Endothelial cell of umbilical vein (primary cell): ENCODE measurements at regions not wholly inside any gene's neighbourhood (a gene's known extent, or its start where the extent isn't known, plus 50 kb on each side); places are given as distances from the start of the nearest gene placed in this dataset.

Experiments used
- BruUV-seq: library from RNA; stranded (reverse); fragments of 400-500 nt; replicated peaks from 2 replicates; lab custom pipeline; 2021; lab: Mats Ljungman, UMichigan
- CTCF ChIA-PET: fragments of 300-600, 350-600 bp; sonication (Branson Sonifier 250); formaldehyde crosslinking; loops from one replicate; lab custom pipeline; 2021; ENCODE audit warnings: antibody characterized with exemption, inconsistent platforms; lab: Charles Lee
- POLR2A ChIA-PET: fragments of 300-600, 350-600 bp; sonication (Branson Sonifier 250); formaldehyde crosslinking; loops from one replicate; lab custom pipeline; 2021; ENCODE audit warnings: antibody characterized with exemption, inconsistent platforms; lab: Charles Lee
- DNase-seq: peaks from one replicate; pipeline ENCODE4 v3.0.0-alpha.2; 2011; ENCODE audit warnings: low read depth, low spot score
- FAIRE-seq: peaks from 2 replicates; lab custom pipeline; 2011; peaks lifted over from hg19 to GRCh38; lab: Jason Lieb, UNC
- H2AFZ ChIP-seq: 2 replicates; pipeline ENCODE4 v1.6.0; 2012; ENCODE audit warnings: low read depth, low read length, control low read depth, inconsistent platforms
- H3K27ac ChIP-seq: 2 replicates; pipeline ENCODE4 v1.5.1; 2011; ENCODE audit warnings: low read depth, mild to moderate bottlenecking, control low read depth, low read length, moderate library complexity; ENCODE audit not compliant: insufficient read depth
- H3K27me3 ChIP-seq, 2 experiments: 2 replicates each; pipeline versions ENCODE4 v1.6.0 to v1.6.1; 2011; ENCODE audit warnings: low read length in 2 of 2, mixed read lengths in 1 of 2; ENCODE audit not compliant: control insufficient read depth in 2 of 2, insufficient read depth in 2 of 2
- H3K36me3 ChIP-seq, 2 experiments: 2 replicates in 1 of 2; 3 replicates in 1 of 2; pipeline ENCODE4 v1.5.1; 2011; ENCODE audit warnings: low read length in 2 of 2, mild to moderate bottlenecking in 1 of 2, moderate library complexity in 1 of 2; ENCODE audit not compliant: control insufficient read depth in 2 of 2, insufficient read depth in 2 of 2; ENCODE audit errors: extremely low read depth in 1 of 2
- H3K4me1 ChIP-seq: 3 replicates; pipeline ENCODE4 v1.5.1; 2011; ENCODE audit warnings: mild to moderate bottlenecking, low read length; ENCODE audit not compliant: control insufficient read depth, insufficient read depth; ENCODE audit errors: extremely low read depth
- H3K4me2 ChIP-seq: 2 replicates; pipeline ENCODE4 v1.6.1; 2011; ENCODE audit warnings: low read length, control low read depth, mixed read lengths; ENCODE audit not compliant: insufficient read depth
- H3K4me3 ChIP-seq, 3 experiments: fragments of 200-600 bp in 1 of 3; sonication (generic), shearing (Covaris generic) in 1 of 3; replicated peaks in 1 of 3; 2 replicates each; pipeline ENCODE4 v1.5.1; 2011 to 2016; ENCODE audit warnings: control low read depth in 3 of 3, low read length in 3 of 3, mild to moderate bottlenecking in 2 of 3, inconsistent platforms in 1 of 3, low read depth in 1 of 3, moderate library complexity in 1 of 3; ENCODE audit not compliant: insufficient read depth in 1 of 3
- H3K79me2 ChIP-seq: 2 replicates; pipeline ENCODE4 v1.6.0; 2012; ENCODE audit warnings: low read length, inconsistent platforms; ENCODE audit not compliant: control insufficient read depth, insufficient read depth
- H3K9ac ChIP-seq: replicated peaks from 2 replicates; pipeline ENCODE3; 2011; ENCODE audit warnings: low read length, control low read depth; ENCODE audit not compliant: insufficient read depth; ENCODE audit errors: extremely low read depth
- H3K9me1 ChIP-seq: replicated peaks from 3 replicates; pipeline ENCODE4 v1.6.0; 2011; ENCODE audit warnings: mild to moderate bottlenecking, low read length; ENCODE audit not compliant: control insufficient read depth, insufficient read depth; ENCODE audit errors: extremely low read depth
- H3K9me3 ChIP-seq: replicated peaks from 2 replicates; pipeline ENCODE4 v1.5.1; 2012; ENCODE audit warnings: low read length, inconsistent platforms; ENCODE audit not compliant: control insufficient read depth, insufficient read depth
- H4K20me1 ChIP-seq: replicated peaks from 2 replicates; pipeline ENCODE3; 2011; ENCODE audit warnings: mild to moderate bottlenecking, low read length; ENCODE audit not compliant: control insufficient read depth, insufficient read depth; ENCODE audit errors: extremely low read depth
- CTCF ChIP-seq, 2 donors: IDR thresholded peaks; 1 replicate in 1 of 2; 2 replicates in 1 of 2; pipeline ENCODE4 v1.5.1; 2011; ENCODE audit warnings: low read length in 2 of 2, mild to moderate bottlenecking in 2 of 2, moderate library complexity in 2 of 2, control low read depth in 1 of 2, inconsistent platforms in 1 of 2, low read depth in 1 of 2; ENCODE audit not compliant: insufficient read depth in 1 of 2; ENCODE audit errors: extremely low read depth in 1 of 2
- EZH2 ChIP-seq: IDR thresholded peaks from 2 replicates; pipeline ENCODE4 v1.6.1; 2012; ENCODE audit warnings: borderline replicate concordance, low read depth, mild to moderate bottlenecking, moderate library complexity, low read length, inconsistent platforms; ENCODE audit not compliant: severe bottlenecking
- FOS ChIP-seq: IDR thresholded peaks from 2 replicates; pipeline ENCODE4 v1.6.1; 2011; ENCODE audit warnings: mild to moderate bottlenecking, low read length, moderate library complexity, borderline replicate concordance; ENCODE audit not compliant: insufficient read depth
- GATA2 ChIP-seq: IDR thresholded peaks from 2 replicates; pipeline ENCODE4 v1.7.0; 2011; ENCODE audit warnings: low read depth, mild to moderate bottlenecking, moderate library complexity, mixed read lengths, low read length; ENCODE audit not compliant: insufficient read length, insufficient read depth
- JUN ChIP-seq: IDR thresholded peaks from 2 replicates; pipeline ENCODE4 v1.6.1; 2011; ENCODE audit warnings: borderline replicate concordance, low read depth; ENCODE audit not compliant: insufficient read length, insufficient read depth
- MAX ChIP-seq: IDR thresholded peaks from 2 replicates; pipeline ENCODE4 v1.6.1; 2011; ENCODE audit not compliant: insufficient read depth, insufficient read length
- MYC ChIP-seq: IDR thresholded peaks from one replicate; pipeline ENCODE4 v1.6.1; 2011; ENCODE audit warnings: mild to moderate bottlenecking, low read depth, low read length
- POLR2A ChIP-seq: IDR thresholded peaks from 2 replicates; pipeline ENCODE4 v1.6.1; 2012; ENCODE audit warnings: low read depth, mild to moderate bottlenecking, control low read depth, low read length
- POLR2AphosphoS5 ChIP-seq: IDR thresholded peaks from 2 replicates; pipeline ENCODE4 v1.6.1; 2012; ENCODE audit warnings: low read depth, mild to moderate bottlenecking, control low read depth, low read length, moderate library complexity; ENCODE audit not compliant: insufficient read depth
- dilution Hi-C: fragments of 300-500 bp; cut with MboI; formaldehyde crosslinking; loops from one replicate; pipeline ENCODE4 v1.15.0; 2019; ENCODE audit warnings: low sequenced_read_pairs; ENCODE audit not compliant: extremely low pct_ligation_motif_present
- intact Hi-C: fragments of 100-400 bp; cut with micrococcal nuclease; formaldehyde crosslinking; loops from one replicate; pipeline ENCODE4 v1.10.0; 2022

- no peaks in the 10 kb centered on the region for H3K27me3 ChIP-seq
- no peak overlapping the region for H3K4me3 ChIP-seq
- BruUV-seq: no TSS peak
- H3K9me1 ChIP-seq: no peaks in the 10 kb centered on the region
- DNase-seq (no peak), FAIRE-seq (no peak)
- intact Hi-C loops (no loop called here), dilution Hi-C loops (no loop called here)
- CTCF ChIA-PET: no interaction called here
- POLR2A ChIA-PET: no interaction called here
- H2AFZ ChIP-seq: no peak overlapping the region
- H3K4me2 ChIP-seq: no peak overlapping the region
- H3K4me1 ChIP-seq: no peaks in the 10 kb centered on the region
- no peaks in the 10 kb centered on the region for H4K20me1 ChIP-seq
- no peak overlapping the region for H3K9ac ChIP-seq
- H3K36me3 ChIP-seq: no peaks in the 10 kb centered on the region
- TF ChIP-seq POLR2AphosphoS5 (no peak), FOS (no peak), POLR2A (no peak), MYC (no peak), CTCF (IDR thresholded peaks at IDR 0.05; ENCODE audit: extremely low read depth in 1 of 2, insufficient read depth in 1 of 2, low read depth in 1 of 2, low read length in 2 of 2) (no peak), GATA2 (no peak), MAX (no peak), EZH2 (no peak), JUN (no peak)
- H3K79me2 ChIP-seq: no peaks in the 10 kb centered on the region
- no peaks in the 10 kb centered on the region for H3K9me3 ChIP-seq
- no peak overlapping the region for H3K27ac ChIP-seq
These were observed 124.9 kb downstream of the OAT start for GRCh38 chr10:124293616-124294449.
